DMS 273 (cell line): ENCODE measurements at regions not wholly inside any gene's neighbourhood (a gene's known extent, or its start where the extent isn't known, plus 50 kb on each side); places are given as distances from the start of the nearest gene placed in this dataset.

ENCODE experiments used
- DNase-seq: peaks from one replicate; lab custom pipeline; 2025; ENCODE audit not compliant: unreplicated experiment; lab: John Stamatoyannopoulos, UW

- DNase-seq = no peak
Observed at GRCh38 chr19:31096062-31096830, 253.0 kb downstream of the TSHZ3 start.

- DNase-seq = no peak
Observed at GRCh38 chr19:31095100-31095804, 254.0 kb downstream of the TSHZ3 start.

- no peak for DNase-seq
Observed at GRCh38 chr19:31092274-31092673, 257.0 kb downstream of the TSHZ3 start.

GRCh38 chr19:31089681-31090080 is 259.6 kb downstream of the TSHZ3 start:
- DNase-seq = no peak

- no peak for DNase-seq
Observed at GRCh38 chr19:31085125-31085524, 264.1 kb downstream of the TSHZ3 start.

GRCh38 chr19:31083105-31083504 is 266.1 kb downstream of the TSHZ3 start:
- no peak for DNase-seq

GRCh38 chr19:31075146-31075655 is 274.0 kb downstream of the TSHZ3 start:
- DNase-seq = no peak

GRCh38 chr19:31074199-31075125 is 274.8 kb downstream of the TSHZ3 start:
- DNase-seq = no peak

- DNase-seq = no peak
Observed at GRCh38 chr19:31073485-31074198, 275.6 kb downstream of the TSHZ3 start.

GRCh38 chr19:31072451-31072850 is 276.8 kb downstream of the TSHZ3 start:
- no peak for DNase-seq

GRCh38 chr19:31071136-31071855 is 277.9 kb downstream of the TSHZ3 start:
- no peak for DNase-seq

- no peak for DNase-seq
Observed at GRCh38 chr19:31070146-31071065, 278.8 kb downstream of the TSHZ3 start.

- no peak for DNase-seq
Observed at GRCh38 chr19:31068268-31068667, 281.0 kb downstream of the TSHZ3 start.

GRCh38 chr19:31066385-31066784 is 282.9 kb downstream of the TSHZ3 start:
- no peak for DNase-seq

- DNase-seq = no peak
Observed at GRCh38 chr19:31064491-31064890, 284.7 kb downstream of the TSHZ3 start.

GRCh38 chr19:31058676-31059340 is 290.4 kb downstream of the TSHZ3 start:
- no peak for DNase-seq

- no peak for DNase-seq
Observed at GRCh38 chr19:31057476-31057875, 291.8 kb downstream of the TSHZ3 start.

- no peak for DNase-seq
Observed at GRCh38 chr19:31055454-31055853, 293.8 kb downstream of the TSHZ3 start.
